PC-3 (cell line): ENCODE measurements at regions not wholly inside any gene's neighbourhood (a gene's known extent, or its start where the extent isn't known, plus 50 kb on each side); places are given as distances from the start of the nearest gene placed in this dataset.

Experiments used
- CTCF ChIP-seq: fragments of 300-600 bp; sonication (generic); conservative IDR thresholded peaks from 2 replicates; pipeline ENCODE4 v1.5.1; 2017; ENCODE audit warnings: antibody characterized with exemption, low read depth, mild to moderate bottlenecking, low read length
- EZH2 ChIP-seq: fragments of 300-600 bp; sonication (generic); IDR thresholded peaks from one replicate; pipeline ENCODE4 v1.6.1; 2017; ENCODE audit warnings: antibody characterized with exemption, mild to moderate bottlenecking, low read length; ENCODE audit not compliant: unreplicated experiment
- EZH2phosphoT487 ChIP-seq: fragments of 300-600 bp; sonication (generic); IDR thresholded peaks from 2 replicates; pipeline ENCODE4 v1.6.1; 2018; ENCODE audit warnings: mild to moderate bottlenecking, antibody characterized with exemption, low read length, borderline replicate concordance

- TF ChIP-seq CTCF (no peak), EZH2phosphoT487 (no peak), EZH2 (no peak)
Observed at GRCh38 chr1:69157046-69157756, 410.5 kb upstream of the LRRC7 start.
